HEK293T (cell line): ENCODE measurements at regions not wholly inside any gene's neighbourhood (a gene's known extent, or its start where the extent isn't known, plus 50 kb on each side); places are given as distances from the start of the nearest gene placed in this dataset.

ENCODE experiments used
- ARNT ChIP-seq: fragments of 450-650 bp; IDR thresholded peaks from 2 replicates; pipeline ENCODE4 v1.6.1; 2017; ENCODE audit warnings: mild to moderate bottlenecking
- ELF4 ChIP-seq: fragments of 450-650 bp; IDR thresholded peaks from 2 replicates; pipeline ENCODE4 v1.6.1; 2017; ENCODE audit warnings: antibody characterized with exemption
- FOXA1 ChIP-seq: fragments of 450-650 bp; IDR thresholded peaks from 2 replicates; pipeline ENCODE4 v1.6.1; 2016; ENCODE audit warnings: mild to moderate bottlenecking
- FOXK2 ChIP-seq: fragments of 450-650 bp; IDR thresholded peaks from 2 replicates; pipeline ENCODE4 v1.6.1; 2016; ENCODE audit warnings: mild to moderate bottlenecking
- L3MBTL2 ChIP-seq: fragments of 450-650 bp; conservative IDR thresholded peaks from 2 replicates; pipeline ENCODE4 v1.6.1; 2016; ENCODE audit warnings: mild to moderate bottlenecking
- SP1 ChIP-seq: fragments of 450-650 bp; IDR thresholded peaks from 2 replicates; pipeline ENCODE4 v1.6.1; 2017
- SUZ12 ChIP-seq: fragments of 450-650 bp; IDR thresholded peaks from 2 replicates; pipeline ENCODE4 v1.6.1; 2016; ENCODE audit warnings: mild to moderate bottlenecking
- TARDBP ChIP-seq: fragments of 450-650 bp; IDR thresholded peaks from 2 replicates; pipeline ENCODE4 v1.6.1; 2016
- TF ChIP-seq, protein P1 (sequence below): fragments of 450-650 bp; IDR thresholded peaks from 2 replicates; pipeline ENCODE4 v1.6.1; 2016

GRCh38 chr13:22765547-22765946 is 415.2 kb upstream of the SGCG start:
- TF ChIP-seq, protein P1, sequence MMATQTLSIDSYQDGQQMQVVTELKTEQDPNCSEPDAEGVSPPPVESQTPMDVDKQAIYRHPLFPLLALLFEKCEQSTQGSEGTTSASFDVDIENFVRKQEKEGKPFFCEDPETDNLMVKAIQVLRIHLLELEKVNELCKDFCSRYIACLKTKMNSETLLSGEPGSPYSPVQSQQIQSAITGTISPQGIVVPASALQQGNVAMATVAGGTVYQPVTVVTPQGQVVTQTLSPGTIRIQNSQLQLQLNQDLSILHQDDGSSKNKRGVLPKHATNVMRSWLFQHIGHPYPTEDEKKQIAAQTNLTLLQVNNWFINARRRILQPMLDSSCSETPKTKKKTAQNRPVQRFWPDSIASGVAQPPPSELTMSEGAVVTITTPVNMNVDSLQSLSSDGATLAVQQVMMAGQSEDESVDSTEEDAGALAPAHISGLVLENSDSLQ: no peak
- TF ChIP-seq TARDBP: no peak
- TF ChIP-seq SP1: no peak
- no peak for TF ChIP-seq L3MBTL2
- no peak for TF ChIP-seq SUZ12
- TF ChIP-seq ELF4: no peak
- no peak for TF ChIP-seq FOXA1
- no peak for TF ChIP-seq ARNT
- no peak for TF ChIP-seq FOXK2
